ENCODE measurements at regions not wholly inside any gene's neighbourhood (a gene's known extent, or its start where the extent isn't known, plus 50 kb on each side); places are given as distances from the start of the nearest gene placed in this dataset.

GRCh38 chr2:200725596-200725995 lies 86.1 kb upstream of the BZW1 start:
- Histone ChIP-seq H3K36me3 (ENCODE audit: insufficient read depth, low read length) (no peaks in the 10 kb centered on the region), H4K20me1 (ENCODE audit: insufficient read depth, low read length) (no peaks in the 10 kb centered on the region), H2AFZ (ENCODE audit: low read depth, low read length) (no peak overlapping the region), H3K9ac (ENCODE audit: low read length) (no peak overlapping the region), H3K27me3 (ENCODE audit: insufficient read depth, low read length) (peaks cover 34% of the 10 kb centered on the region), H3K4me3 (ENCODE audit: insufficient read depth, low read depth, low read length) (no peak overlapping the region), H3K9me3 (ENCODE audit: insufficient read depth, low read depth, low read length) (no peaks in the 10 kb centered on the region), H3K79me2 (ENCODE audit: insufficient read depth, low read length) (no peaks in the 10 kb centered on the region), H3K4me2 (ENCODE audit: low read length) (no peak overlapping the region), H3K4me1 (ENCODE audit: insufficient read depth, low read length) (no peaks in the 10 kb centered on the region), H3K27ac (ENCODE audit: low read depth, low read length) (no peak overlapping the region)
- peaks cover 4% of the 10 kb centered on the region for H3K9me3 Mint-ChIP-seq (ENCODE audit: unreplicated experiment)
- H3K4me1 Mint-ChIP-seq (ENCODE audit: low read depth, unreplicated experiment): no peaks in the 10 kb centered on the region
- TF ChIP-seq EZH2 (IDR thresholded peaks at IDR 0.05; ENCODE audit: insufficient read depth, low read length): no peak
- no peak for TF ChIP-seq CTCF (IDR thresholded peaks at IDR 0.05; ENCODE audit: insufficient read depth, low read depth, low read length)
- FAIRE-seq: no peak
- DNase-seq (ENCODE audit: low read depth): no peak
- H3K4me3 Mint-ChIP-seq (ENCODE audit: unreplicated experiment): no peak overlapping the region
- peaks cover 27% of the 10 kb centered on the region for H3K27me3 Mint-ChIP-seq (ENCODE audit: low read depth, unreplicated experiment)
- no peaks in the 10 kb centered on the region for H3K36me3 Mint-ChIP-seq (ENCODE audit: low read depth, unreplicated experiment)
- no peak overlapping the region for H3K27ac Mint-ChIP-seq (ENCODE audit: unreplicated experiment)

- Histone ChIP-seq H3K27me3 (ENCODE audit: insufficient read depth, low read length) (peaks cover 33% of the 10 kb centered on the region), H3K4me1 (ENCODE audit: insufficient read depth, low read length) (no peaks in the 10 kb centered on the region), H3K9me3 (ENCODE audit: insufficient read depth, low read depth, low read length) (no peaks in the 10 kb centered on the region), H4K20me1 (ENCODE audit: insufficient read depth, low read length) (no peaks in the 10 kb centered on the region), H3K27ac (ENCODE audit: low read depth, low read length) (no peak overlapping the region), H3K79me2 (ENCODE audit: insufficient read depth, low read length) (no peaks in the 10 kb centered on the region), H3K4me3 (ENCODE audit: insufficient read depth, low read depth, low read length) (no peak overlapping the region), H3K36me3 (ENCODE audit: insufficient read depth, low read length) (no peaks in the 10 kb centered on the region), H2AFZ (ENCODE audit: low read depth, low read length) (no peak overlapping the region), H3K4me2 (ENCODE audit: low read length) (no peak overlapping the region), H3K9ac (ENCODE audit: low read length) (no peak overlapping the region)
- Mint-ChIP-seq H3K4me1 (ENCODE audit: low read depth, unreplicated experiment) (no peaks in the 10 kb centered on the region), H3K27ac (ENCODE audit: unreplicated experiment) (no peak overlapping the region), H3K9me3 (ENCODE audit: unreplicated experiment) (no peaks in the 10 kb centered on the region), H3K4me3 (ENCODE audit: unreplicated experiment) (no peak overlapping the region), H3K36me3 (ENCODE audit: low read depth, unreplicated experiment) (no peaks in the 10 kb centered on the region), H3K27me3 (ENCODE audit: low read depth, unreplicated experiment) (peaks cover 31% of the 10 kb centered on the region)
- FAIRE-seq (no peak), DNase-seq (ENCODE audit: low read depth) (no peak)
- TF ChIP-seq EZH2 (IDR thresholded peaks at IDR 0.05; ENCODE audit: insufficient read depth, low read length): no peak
- TF ChIP-seq CTCF (IDR thresholded peaks at IDR 0.05; ENCODE audit: insufficient read depth, low read depth, low read length): no peak
Measured at GRCh38 chr2:200728630-200729029, 83.1 kb upstream of the BZW1 start.

GRCh38 chr2:200730302-200730701 lies 81.4 kb upstream of the BZW1 start:
- TF ChIP-seq CTCF (IDR thresholded peaks at IDR 0.05; ENCODE audit: insufficient read depth, low read depth, low read length) (no peak), EZH2 (IDR thresholded peaks at IDR 0.05; ENCODE audit: insufficient read depth, low read length) (no peak)
- FAIRE-seq (no peak), DNase-seq (ENCODE audit: low read depth) (no peak)
- H3K4me1 ChIP-seq (ENCODE audit: insufficient read depth, low read length): no peaks in the 10 kb centered on the region
- no peaks in the 10 kb centered on the region for H3K4me1 Mint-ChIP-seq (ENCODE audit: low read depth, unreplicated experiment)
- no peak overlapping the region for H2AFZ ChIP-seq (ENCODE audit: low read depth, low read length)
- no peak overlapping the region for H3K9ac ChIP-seq (ENCODE audit: low read length)
- no peaks in the 10 kb centered on the region for H3K36me3 Mint-ChIP-seq (ENCODE audit: low read depth, unreplicated experiment)
- H3K4me2 ChIP-seq (ENCODE audit: low read length): no peak overlapping the region
- H3K4me3 Mint-ChIP-seq (ENCODE audit: unreplicated experiment): no peak overlapping the region
- H3K36me3 ChIP-seq (ENCODE audit: insufficient read depth, low read length): no peaks in the 10 kb centered on the region
- H3K27ac Mint-ChIP-seq (ENCODE audit: unreplicated experiment): peak overlapping the region; percentile 43
- H4K20me1 ChIP-seq (ENCODE audit: insufficient read depth, low read length): no peaks in the 10 kb centered on the region
- no peak overlapping the region for H3K27ac ChIP-seq (ENCODE audit: low read depth, low read length)
- H3K79me2 ChIP-seq (ENCODE audit: insufficient read depth, low read length): no peaks in the 10 kb centered on the region
- peaks cover 1% of the 10 kb centered on the region for H3K9me3 Mint-ChIP-seq (ENCODE audit: unreplicated experiment)
- peaks cover 22% of the 10 kb centered on the region for H3K27me3 Mint-ChIP-seq (ENCODE audit: low read depth, unreplicated experiment)
- H3K4me3 ChIP-seq (ENCODE audit: insufficient read depth, low read depth, low read length): no peak overlapping the region
- no peaks in the 10 kb centered on the region for H3K9me3 ChIP-seq (ENCODE audit: insufficient read depth, low read depth, low read length)
- peaks cover 28% of the 10 kb centered on the region for H3K27me3 ChIP-seq (ENCODE audit: insufficient read depth, low read length)

Data from astrocyte (in vitro differentiated cells and primary cell).